HG03457 (cell line): ENCODE measurements at regions not wholly inside any gene's neighbourhood (a gene's known extent, or its start where the extent isn't known, plus 50 kb on each side); places are given as distances from the start of the nearest gene placed in this dataset.
"Not testable (repeated sequence)": the region's sequence is repeated elsewhere in the genome, so short reads cannot be mapped to it uniquely, and the experiment has no call there.

Experiments
- ATAC-seq: cut with Tn5 transposase; IDR thresholded peaks from one replicate; pipeline ENCODE4 v1.9.1; 2021; ENCODE audit warnings: moderate number of reproducible peaks; ENCODE audit not compliant: unreplicated experiment

GRCh38 chr1:209086486-209087192 lies 496.9 kb upstream of the CAMK1G start:
- ATAC-seq, result peak; percentile 67

GRCh38 chr1:209094384-209094783 lies 489.1 kb upstream of the CAMK1G start:
- ATAC-seq, result no peak

GRCh38 chr1:209095627-209096595 lies 487.6 kb upstream of the CAMK1G start:
- no peak for ATAC-seq

- ATAC-seq, result no peak
Observed at GRCh38 chr1:209100460-209100859, 483.1 kb upstream of the CAMK1G start.

GRCh38 chr1:209101106-209101505 lies 482.4 kb upstream of the CAMK1G start:
- no peak for ATAC-seq

- no peak for ATAC-seq
Observed at GRCh38 chr1:209102120-209102519, 481.4 kb upstream of the CAMK1G start.

- no peak for ATAC-seq
Observed at GRCh38 chr1:209102531-209102930, 481.0 kb upstream of the CAMK1G start.

- ATAC-seq, result no peak
Observed at GRCh38 chr1:209103092-209103491, 480.4 kb upstream of the CAMK1G start.

- no peak for ATAC-seq
Observed at GRCh38 chr1:209104646-209105045, 478.9 kb upstream of the CAMK1G start.

GRCh38 chr1:209105701-209106100 lies 477.8 kb upstream of the CAMK1G start:
- ATAC-seq, result no peak

GRCh38 chr1:209106237-209106741 lies 477.2 kb upstream of the CAMK1G start:
- no peak for ATAC-seq

- ATAC-seq, result no peak
Observed at GRCh38 chr1:209106861-209107260, 476.7 kb upstream of the CAMK1G start.

GRCh38 chr1:209107535-209107934 lies 476.0 kb upstream of the CAMK1G start:
- no peak for ATAC-seq

GRCh38 chr1:209109001-209109785 lies 474.3 kb upstream of the CAMK1G start:
- ATAC-seq, result no peak

- no peak for ATAC-seq
Observed at GRCh38 chr1:209113521-209113920, 470.0 kb upstream of the CAMK1G start.

GRCh38 chr1:209116705-209117104 lies 466.8 kb upstream of the CAMK1G start:
- ATAC-seq, result no peak

- no peak for ATAC-seq
Observed at GRCh38 chr1:209123601-209124000, 459.9 kb upstream of the CAMK1G start.

- not testable (repeated sequence) for ATAC-seq
Observed at GRCh38 chr1:209129091-209129490, 454.4 kb upstream of the CAMK1G start.

- ATAC-seq, result no peak
Observed at GRCh38 chr1:209130886-209131285, 452.6 kb upstream of the CAMK1G start.

- no peak for ATAC-seq
Observed at GRCh38 chr1:209132736-209133467, 450.6 kb upstream of the CAMK1G start.
